ENCODE measurements at regions not wholly inside any gene's neighbourhood (a gene's known extent, or its start where the extent isn't known, plus 50 kb on each side); places are given as distances from the start of the nearest gene placed in this dataset.
A peak's percentile ranks its signal among the peaks of the same experiment; 100 is the strongest.
"Not testable (repeated sequence)": the region's sequence is repeated elsewhere in the genome, so short reads cannot be mapped to it uniquely, and the experiment has no call there.

- H3K4me3 ChIP-seq (ENCODE audit: low read depth, low read length), result no peak overlapping the region
- TF ChIP-seq, protein P1, sequence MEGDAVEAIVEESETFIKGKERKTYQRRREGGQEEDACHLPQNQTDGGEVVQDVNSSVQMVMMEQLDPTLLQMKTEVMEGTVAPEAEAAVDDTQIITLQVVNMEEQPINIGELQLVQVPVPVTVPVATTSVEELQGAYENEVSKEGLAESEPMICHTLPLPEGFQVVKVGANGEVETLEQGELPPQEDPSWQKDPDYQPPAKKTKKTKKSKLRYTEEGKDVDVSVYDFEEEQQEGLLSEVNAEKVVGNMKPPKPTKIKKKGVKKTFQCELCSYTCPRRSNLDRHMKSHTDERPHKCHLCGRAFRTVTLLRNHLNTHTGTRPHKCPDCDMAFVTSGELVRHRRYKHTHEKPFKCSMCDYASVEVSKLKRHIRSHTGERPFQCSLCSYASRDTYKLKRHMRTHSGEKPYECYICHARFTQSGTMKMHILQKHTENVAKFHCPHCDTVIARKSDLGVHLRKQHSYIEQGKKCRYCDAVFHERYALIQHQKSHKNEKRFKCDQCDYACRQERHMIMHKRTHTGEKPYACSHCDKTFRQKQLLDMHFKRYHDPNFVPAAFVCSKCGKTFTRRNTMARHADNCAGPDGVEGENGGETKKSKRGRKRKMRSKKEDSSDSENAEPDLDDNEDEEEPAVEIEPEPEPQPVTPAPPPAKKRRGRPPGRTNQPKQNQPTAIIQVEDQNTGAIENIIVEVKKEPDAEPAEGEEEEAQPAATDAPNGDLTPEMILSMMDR (IDR thresholded peaks at IDR 0.05; ENCODE audit: insufficient read depth, low read depth, low read length, missing control alignments), result no peak
- no peak for DNase-seq (ENCODE audit: low read depth)
Observed at GRCh38 chr4:86502081-86502480, 92.0 kb upstream of the PTPN13 start.

DNA sequence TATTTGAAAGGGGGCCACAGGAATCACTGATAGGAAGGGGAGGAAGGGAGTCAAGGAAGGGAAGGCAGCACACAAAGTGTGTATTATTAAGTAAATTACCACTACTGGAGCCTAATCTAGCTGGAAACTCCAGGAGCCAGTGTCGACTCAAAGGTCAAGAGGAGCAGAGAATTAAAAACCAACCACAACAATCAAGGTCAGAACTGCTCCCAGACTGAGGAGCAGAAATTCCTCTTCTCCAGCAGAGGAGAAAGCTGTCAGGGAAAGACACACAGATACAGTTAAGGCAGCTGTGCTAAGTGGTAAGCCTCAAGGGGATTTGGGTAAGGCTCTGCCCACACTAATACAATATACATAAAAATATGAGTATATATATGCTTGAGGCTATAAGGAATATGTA lies 87.5 kb upstream of the PTPN13 start:
- no peak for DNase-seq (ENCODE audit: low read depth)
- no peak overlapping the region for H3K4me3 ChIP-seq (ENCODE audit: low read depth, low read length)
- TF ChIP-seq, protein P1 (IDR thresholded peaks at IDR 0.05; ENCODE audit: insufficient read depth, low read depth, low read length, missing control alignments), result no peak

- TF ChIP-seq, protein P1 (IDR thresholded peaks at IDR 0.05; ENCODE audit: insufficient read depth, low read depth, low read length, missing control alignments), result no peak
- peak overlapping the region; percentile 1 for H3K4me3 ChIP-seq (ENCODE audit: low read depth, low read length)
- DNase-seq (ENCODE audit: low read depth), result no peak
Observed at GRCh38 chr4:86508436-86508835, 85.7 kb upstream of the PTPN13 start.

DNA sequence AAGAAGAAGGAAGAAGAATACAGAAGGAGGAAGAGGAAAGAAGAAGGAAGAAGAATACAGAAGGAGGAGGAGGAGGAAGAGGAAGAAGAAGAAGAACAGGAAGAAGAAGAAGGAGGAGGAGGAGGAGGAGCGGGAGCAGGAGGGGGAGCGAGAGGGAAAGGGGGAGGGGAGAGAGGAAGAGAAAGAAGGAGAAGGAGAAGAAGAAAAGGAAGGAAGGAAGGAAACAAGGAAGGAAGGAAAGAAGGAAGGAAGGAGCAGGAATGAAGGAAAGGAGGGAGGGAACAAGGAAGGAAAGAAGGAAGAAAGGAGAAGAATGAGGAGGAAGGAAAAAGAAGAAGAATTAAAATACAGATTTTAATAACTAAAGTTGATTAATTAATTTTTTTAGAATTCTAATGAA lies 82.5 kb upstream of the PTPN13 start:
- no peak for DNase-seq (ENCODE audit: low read depth)
- TF ChIP-seq, protein P1 (IDR thresholded peaks at IDR 0.05; ENCODE audit: insufficient read depth, low read depth, low read length, missing control alignments), result no peak
- H3K4me3 ChIP-seq (ENCODE audit: low read depth, low read length), result no peak overlapping the region

DNA sequence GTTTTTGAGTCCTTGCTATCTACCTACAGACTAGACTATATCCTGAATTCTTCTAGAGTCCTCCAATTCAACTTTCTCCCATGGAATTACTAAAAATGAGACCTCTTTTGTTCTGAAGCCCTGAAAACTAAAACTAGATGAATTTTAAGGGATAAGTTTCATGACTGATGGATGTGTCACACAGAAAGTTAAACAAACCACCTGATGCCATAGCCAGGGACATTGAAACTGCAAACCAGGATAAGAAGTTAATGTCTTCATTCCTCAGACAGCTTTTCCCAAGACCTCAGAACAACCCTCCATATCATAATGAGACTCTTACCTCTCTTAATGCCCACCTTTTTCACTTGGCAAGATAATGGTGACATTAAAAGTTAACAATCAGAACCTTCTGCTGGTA lies 81.5 kb upstream of the PTPN13 start:
- DNase-seq (ENCODE audit: low read depth), result no peak
- H3K4me3 ChIP-seq (ENCODE audit: low read depth, low read length), result no peak overlapping the region
- TF ChIP-seq, protein P1 (IDR thresholded peaks at IDR 0.05; ENCODE audit: insufficient read depth, low read depth, low read length, missing control alignments), result no peak

DNA sequence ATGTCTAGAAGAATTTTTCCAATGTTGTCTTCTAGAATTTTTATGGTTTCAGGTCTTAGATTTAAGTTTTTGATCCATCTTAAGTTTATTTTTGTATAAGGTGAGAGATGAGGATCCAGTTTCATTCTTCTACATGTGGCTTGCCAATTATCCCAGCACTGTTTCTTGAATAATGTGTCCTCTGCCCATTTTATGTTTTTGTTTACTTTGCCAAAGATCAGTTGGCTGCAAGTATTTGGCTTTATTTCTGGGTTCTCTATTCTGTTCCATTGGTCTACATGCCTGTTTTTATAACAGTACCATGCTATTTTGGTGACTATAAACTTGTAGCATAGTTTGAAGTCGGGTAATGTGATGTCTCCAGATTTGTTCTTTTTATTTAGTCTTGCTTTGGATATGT lies 78.2 kb upstream of the PTPN13 start:
- DNase-seq (ENCODE audit: low read depth); H3K4me3 ChIP-seq (ENCODE audit: low read depth, low read length): not testable (repeated sequence)

DNA sequence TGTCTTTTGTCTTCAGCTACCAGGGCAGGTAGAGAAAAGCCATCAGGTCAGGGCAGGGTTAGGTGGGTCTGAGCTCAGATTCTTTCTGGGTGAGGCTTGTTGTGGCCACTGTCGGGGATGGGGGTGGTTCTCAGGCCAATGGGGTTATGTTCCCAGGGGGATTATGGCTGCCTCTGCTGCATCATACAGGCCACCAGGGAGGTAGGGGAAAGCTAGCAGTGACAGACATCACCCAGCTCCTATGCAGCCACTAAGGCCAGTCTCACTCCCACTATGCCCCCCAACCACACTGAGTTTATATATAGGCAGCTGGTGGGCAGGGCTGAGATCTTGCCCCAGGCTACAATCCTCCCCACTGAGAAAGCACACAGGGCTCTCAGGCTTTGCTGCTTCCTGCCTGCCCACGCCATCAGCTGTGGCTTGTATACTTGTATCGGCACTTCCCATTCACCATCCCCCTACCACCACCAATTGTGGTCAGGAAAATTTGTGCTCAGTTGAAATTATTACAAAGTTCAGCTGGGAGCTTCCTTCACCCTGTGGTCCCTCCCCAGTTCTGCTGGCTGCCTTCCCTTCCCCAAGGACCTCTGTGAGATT lies 72.6 kb upstream of the PTPN13 start:
- TF ChIP-seq, protein P1 (IDR thresholded peaks at IDR 0.05; ENCODE audit: insufficient read depth, low read depth, low read length, missing control alignments), result no peak
- peak; percentile 65 for DNase-seq (ENCODE audit: low read depth)
- H3K4me3 ChIP-seq (ENCODE audit: low read depth, low read length), result no peak overlapping the region

Measured in GM12865 (cell line).